HG03354 (cell line): ENCODE measurements at regions not wholly inside any gene's neighbourhood (a gene's known extent, or its start where the extent isn't known, plus 50 kb on each side); places are given as distances from the start of the nearest gene placed in this dataset.

Experiments used
- ATAC-seq: cut with Tn5 transposase; IDR thresholded peaks from one replicate; pipeline ENCODE4 v1.9.1; 2021; ENCODE audit warnings: mild to moderate bottlenecking; ENCODE audit not compliant: unreplicated experiment, poor library complexity, severe bottlenecking

DNA sequence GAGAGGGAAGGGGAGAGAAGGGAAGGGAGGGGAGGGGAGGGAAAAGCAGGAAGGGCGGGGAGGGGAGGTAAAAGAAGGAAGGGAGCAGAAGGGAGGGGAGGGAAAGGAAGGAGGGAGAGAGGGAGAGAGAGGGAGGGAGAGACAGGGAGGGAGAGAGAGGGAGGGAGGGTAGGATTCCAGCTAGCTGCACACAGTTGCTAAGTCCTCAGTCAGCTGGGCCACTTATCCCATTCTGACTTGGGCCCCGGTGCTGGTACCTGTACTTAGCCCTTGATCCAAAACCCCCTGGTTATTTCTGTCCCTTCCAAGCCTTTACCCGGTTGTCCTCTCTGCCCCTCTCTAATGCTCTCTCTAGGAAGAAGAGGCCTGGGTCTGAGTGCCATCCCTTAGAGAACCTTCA is 211.4 kb downstream of the TTC32 start:
- no peak for ATAC-seq

DNA sequence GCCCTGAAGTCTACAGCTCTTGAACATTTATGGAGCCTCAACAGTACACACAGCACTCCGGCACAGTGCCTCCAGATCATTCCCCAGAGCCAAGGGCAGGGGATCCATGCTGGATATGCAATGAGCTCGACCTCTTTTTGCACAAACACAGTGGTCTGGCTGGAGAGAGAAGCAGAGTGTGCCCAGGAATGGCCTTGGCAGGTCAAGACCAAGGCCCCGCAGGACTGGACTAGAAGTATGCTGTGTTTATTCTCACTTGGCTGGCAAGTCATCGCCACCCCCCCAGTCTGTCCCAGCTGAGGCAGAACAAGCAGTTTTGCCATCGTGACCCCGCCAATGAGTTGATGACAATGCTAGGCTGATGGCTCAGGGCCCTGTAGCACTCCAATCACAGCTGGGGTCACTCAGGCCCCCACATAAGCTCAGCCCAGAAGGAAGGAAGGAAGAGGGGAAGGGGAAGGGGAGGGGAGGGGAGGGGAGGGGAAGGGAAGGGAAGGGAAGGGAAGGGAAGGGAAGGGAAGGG is 212.1 kb downstream of the TTC32 start:
- ATAC-seq: no peak

DNA sequence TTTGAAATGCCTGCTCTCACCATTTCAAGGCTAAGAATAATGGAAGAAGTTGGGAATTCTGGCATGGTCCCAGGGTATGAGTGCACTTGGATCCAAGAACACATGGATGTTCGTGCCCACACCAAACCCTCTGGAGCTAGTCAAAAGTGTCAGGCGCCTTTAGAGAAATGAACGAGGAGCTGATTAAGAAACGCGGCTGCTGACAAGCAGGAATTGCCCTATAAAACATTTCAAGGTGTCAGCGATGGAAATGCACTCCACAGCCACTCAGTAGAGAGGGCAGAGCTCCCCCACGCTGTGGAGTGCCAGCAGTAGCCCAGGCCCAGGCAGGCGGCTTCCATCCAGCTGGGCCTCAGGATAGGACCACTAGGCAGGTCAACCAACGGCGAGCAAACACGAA is 213.7 kb downstream of the TTC32 start:
- no peak for ATAC-seq

DNA sequence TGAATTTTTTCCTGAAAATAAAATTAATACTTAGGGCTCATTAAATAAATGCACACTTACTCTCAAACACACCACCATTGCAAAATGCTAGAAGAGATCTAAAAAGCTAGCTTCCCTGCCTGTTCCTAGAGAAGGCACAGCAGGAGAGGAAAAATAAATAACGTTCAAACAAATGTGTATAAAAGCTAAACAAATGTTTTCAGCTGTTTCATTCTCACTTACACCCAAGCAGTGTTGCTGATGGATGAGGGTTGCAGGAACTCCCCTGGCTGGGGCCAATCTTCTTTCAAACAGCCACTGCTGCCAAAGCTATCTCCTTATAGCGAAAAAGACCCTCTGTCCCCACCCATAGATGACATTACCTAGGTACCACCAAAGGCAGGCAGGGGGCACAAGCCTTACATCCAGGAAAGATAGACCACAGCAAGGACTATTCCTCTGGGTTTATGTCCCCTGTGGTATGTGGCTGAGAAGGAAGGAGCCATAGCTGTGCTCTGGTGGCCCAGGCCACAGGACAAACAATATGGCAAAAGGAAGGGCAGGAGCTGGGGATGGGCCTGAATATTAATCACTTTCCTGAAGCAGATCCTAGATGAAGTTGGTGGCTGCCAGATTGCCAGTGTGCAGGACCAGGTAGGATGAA is 214.6 kb downstream of the TTC32 start:
- ATAC-seq: no peak

DNA sequence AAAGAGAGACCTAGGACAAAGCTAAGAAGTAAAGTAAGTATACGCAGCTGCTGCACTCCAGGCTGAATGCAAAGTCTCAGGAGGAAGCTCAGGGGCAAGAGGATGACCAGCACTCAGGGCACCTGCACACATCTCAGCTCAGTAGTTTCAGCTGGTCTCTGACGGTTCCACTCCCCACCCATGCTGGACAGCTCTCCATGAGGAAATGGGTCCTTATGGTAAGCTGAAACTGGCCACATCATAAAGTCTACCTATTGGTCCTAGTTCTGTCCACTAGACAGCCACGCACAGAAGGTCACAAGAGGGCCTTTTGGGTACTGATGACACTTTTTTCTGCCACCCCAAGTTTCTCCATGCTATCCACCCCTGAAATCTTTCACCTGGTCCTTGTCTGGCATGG is 215.3 kb downstream of the TTC32 start:
- ATAC-seq: no peak

DNA sequence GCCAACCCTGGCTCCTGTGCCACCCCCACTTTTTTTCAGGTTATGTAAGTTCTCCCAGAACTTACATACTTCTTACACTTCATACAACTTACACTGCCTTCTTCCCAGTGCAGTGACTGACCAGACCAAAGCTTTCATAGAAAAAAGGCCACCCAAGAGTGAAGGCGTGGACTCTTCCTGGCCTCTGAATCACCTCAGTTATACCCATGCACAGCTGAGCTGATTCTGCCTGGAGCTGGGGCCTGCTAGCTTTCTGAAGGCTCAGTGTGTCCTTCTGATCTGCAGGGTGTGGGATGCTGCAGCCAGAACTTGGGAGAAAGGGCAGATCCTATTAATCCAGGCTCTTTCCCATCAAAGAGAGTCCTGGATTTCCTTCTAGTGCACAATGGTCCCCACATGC is 216.1 kb downstream of the TTC32 start:
- ATAC-seq: no peak

DNA sequence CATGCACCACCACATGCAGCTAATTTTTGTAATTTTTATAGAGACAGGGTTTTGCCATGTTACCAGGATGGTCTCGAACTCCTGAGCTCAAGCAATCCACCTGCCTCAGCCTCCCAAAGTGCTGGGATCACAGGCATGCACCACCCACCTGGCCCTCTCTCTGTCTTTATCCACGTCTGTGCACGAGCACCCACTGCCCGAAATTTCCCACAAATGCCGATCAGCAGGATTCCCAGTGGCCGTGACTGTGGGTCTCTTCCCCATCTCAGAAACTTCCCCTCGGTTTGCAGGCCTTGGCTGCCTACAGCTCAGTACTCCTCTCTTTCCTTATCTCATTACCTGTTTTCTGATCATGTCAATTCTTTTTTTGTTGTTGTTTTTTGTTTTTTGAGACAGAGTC is 217.3 kb downstream of the TTC32 start:
- ATAC-seq: no peak

DNA sequence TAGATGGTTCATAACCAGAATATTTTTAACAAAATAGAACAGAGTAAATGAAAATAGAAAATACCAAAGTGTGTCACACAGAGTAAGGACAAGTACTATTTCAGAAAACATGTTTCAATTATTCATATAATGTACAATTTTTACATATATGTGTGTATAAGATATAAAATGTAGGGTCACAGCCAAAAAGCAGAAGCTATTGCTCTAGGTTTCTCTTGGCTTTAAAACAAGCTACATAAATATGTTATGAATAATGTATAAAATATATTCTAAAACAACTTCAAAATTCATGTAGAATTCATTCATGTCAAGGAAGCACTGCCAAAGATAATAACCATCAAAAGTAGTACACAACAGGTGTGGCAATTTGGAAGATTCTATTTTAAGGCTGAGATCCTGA is 218.2 kb downstream of the TTC32 start:
- ATAC-seq: no peak

DNA sequence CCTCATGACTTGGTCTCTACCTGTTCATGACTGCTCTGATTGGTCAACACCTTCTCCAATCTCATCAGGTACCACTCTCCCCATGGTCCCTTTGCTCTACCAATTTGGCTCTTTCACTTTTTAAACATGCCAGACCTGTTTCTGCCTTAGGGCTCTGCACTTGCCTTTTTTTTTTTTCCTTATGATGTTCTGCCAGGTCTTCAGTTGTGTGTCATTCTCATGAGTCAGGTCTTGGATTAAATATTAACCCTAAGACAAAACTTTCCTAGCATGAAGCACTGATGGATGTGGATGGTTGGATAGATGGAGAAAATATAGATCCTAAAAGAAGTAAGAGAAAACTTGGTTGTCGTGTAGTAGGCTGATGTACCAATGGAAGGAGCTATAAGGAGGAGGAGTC is 219.3 kb downstream of the TTC32 start:
- no peak for ATAC-seq

DNA sequence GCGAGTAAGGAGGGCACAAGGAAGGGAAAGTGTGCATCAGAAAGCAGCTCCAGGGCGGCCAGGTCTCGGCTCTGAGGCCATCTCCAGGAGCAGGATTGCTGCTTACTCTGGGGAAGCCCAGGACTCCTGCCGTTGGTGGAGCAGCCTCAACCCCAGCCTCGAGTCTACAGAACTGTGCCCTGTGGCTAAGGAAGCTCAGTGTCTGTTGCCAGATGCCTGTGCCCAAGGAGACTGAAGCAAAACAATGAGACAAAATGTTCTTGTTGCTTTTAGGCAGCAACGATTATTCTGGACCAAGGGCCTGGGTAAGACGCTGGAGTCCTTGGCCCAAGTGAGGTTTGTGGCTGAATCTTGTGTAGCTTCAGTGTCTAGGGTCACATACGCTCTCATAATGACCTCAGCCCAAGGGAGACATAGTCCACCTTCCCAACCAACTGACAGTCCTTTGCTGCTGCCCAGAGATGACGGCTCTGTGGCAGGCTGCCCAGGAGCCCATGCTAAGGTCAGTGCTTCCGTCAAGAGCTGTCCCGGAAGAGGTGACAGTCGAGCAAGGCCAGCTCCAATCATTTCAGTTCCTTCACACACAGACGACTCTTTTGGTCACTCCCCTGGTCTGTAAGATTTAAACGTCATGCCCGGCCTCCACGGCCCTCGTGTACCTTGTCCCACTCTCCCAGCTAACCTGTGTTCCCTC is 223.8 kb downstream of the TTC32 start:
- ATAC-seq: no peak

DNA sequence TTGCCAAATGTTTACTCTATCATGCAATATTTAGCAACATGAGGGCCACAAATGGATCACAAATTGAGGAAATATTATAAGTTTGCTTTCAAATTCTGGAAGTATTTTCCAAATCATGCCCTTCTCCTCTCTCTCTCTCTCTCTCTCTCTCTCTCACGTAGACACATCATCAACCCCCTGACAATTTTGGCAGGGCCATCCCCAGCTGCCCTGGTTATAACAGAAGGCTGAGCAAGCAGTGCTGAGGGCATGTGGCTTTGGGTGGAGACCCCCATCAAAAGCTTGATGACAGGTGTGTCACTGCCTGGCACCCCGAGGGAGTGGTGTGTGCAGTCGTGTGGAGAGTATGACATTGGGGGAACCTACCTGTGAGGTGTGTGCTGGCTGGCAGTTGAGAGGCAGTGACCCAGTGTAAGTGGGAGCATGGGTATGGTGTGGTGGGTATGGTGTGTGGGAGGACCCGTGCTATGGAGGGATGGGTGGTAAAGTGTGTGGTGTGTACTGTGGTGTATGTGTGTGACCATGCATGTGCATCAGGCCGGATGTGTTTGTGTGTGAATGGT is 224.5 kb downstream of the TTC32 start:
- ATAC-seq: no peak

DNA sequence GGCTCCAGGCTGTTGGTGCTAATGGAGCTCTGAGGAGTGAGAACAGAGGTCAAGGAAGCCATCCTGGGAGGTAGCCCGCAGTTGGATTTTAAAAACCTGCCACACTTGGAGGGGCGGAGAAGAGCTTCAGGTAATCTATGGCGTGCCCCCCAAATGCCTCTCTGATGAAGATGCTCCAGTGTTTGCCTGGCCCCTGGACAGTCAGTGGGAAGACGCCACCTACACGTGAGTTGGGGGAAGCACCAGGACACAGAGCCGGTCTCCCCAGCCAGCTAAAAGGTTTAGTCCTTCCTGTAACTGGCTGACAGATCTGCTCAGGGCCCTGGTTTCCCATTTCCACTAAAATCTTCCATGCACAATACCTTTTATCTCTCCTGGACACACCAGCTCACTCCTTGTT is 225.0 kb downstream of the TTC32 start:
- ATAC-seq: no peak

DNA sequence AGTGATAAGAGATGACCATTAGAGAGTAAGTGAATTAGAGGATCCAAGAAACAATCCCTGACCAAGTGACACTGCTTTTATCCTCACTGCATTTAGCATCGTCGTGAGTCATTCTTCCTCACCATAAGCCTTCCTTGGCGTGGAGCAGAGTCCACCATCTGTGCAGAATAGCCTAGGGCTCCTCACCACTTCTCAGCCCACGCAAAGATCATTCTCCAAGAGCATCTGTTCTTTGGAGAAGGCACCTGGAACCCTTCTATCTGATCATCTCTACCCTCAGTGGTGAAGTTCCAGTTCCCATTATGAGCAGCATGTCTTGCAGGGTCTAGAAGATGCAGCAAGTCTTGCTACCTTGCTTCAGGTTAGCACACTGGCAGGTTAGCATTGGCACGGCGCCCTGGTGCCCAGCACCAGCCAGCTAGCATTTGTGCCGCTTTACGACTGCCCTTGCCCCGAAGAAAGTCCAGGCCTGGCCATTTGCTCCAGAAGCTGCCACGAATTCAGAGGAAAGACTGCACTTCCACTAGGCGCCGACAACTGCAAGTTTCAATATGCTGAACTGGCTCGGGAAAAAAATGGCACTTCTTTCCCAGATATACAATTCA is 225.8 kb downstream of the TTC32 start:
- ATAC-seq: no peak

DNA sequence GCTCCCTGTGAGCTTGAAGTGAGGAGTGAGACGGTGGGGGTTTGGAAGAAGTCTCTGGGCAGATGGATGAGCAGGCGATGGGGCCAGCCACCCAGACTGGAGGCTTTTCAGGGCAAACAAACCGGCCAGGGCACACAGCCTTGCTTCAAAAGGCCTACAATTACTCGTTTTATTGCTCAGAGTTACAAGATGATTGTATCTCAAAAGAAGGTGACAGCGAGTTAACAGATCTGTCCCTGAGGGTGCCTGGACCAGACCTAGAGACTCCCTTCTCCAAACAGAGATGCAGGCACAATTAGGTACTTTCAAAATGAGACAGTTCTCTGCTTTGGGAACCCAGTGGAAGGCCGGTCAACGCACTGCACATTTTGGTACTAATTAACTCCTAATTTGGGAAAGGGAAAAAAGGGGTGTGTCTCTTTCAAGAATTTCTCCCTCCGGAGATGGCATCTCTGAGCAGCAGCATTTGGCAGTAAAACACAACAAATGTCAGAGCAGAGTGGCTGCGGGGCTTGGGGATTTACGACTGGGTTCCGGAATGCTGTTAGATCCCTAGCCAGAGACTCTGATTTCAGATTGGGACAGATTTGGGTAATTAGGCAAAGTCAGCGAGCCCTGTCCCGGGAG is 226.7 kb downstream of the TTC32 start:
- ATAC-seq: no peak

DNA sequence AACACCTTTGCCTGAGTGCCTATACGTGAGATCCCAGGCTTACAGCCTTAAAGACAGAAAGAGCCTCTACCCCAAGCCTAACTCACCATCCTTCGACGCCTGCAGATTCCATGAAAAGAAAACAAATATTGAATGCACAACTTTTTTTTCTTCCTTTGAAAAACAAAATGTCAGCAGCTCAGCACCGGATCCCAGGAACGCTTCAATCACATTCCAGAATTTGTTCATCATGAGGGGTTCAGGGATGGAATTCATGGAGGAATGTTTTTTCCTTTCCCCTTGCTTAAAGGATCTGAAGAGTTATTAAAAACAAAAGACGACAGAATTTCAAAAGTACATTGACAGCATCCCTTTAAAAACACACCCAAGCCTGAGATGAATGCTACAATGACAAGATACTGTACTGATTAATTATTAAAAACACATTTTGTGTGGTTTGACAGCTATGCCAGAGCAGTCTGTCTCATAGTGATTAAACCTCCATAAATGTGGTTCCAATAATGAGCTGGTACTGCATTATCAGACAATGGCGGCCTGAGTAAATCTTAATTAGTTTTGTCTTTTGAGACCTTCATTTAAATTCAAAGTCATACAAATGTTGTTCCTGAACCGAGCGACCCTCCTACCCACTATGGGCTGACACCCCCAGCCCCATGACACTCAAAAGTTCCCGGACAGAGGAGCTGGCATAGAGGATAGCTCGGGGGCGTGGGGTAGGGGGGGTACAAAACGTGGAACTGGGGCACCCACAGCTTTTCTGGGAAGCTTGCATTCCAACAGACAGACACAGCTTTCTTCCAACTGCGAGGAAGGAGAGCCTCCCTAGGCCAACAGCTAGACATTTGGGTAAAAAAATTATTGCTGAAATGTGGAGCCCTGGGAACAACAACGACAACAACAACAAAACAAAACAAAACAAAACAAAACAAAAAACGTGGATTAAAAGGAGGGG is 227.5 kb downstream of the TTC32 start:
- ATAC-seq: no peak

DNA sequence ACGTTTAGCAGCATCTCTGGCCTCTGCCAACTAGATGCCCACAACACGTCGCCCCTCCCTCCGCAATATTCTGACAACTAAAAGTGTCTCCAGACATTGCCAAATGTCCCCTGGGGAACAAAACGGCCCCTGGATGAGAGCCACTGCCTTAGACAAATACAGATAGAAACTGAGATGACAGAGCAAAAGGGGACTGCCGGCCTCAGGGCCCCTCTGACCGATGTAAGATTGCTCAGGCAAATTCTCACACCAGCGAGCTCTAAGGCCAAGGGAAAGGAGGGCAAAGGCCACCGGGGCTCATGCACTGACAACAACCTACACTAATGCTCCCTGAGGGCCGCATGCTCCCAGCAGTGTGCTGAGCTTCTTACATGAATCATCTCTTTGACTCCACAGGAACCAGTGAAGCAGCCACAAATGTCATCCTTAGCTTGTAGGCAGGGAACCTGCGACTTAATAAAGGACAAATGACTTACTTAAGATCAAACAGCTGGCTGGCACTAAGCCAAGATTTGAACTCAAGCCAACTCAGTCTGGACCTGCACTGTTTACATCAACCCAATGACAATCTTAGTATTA is 228.5 kb downstream of the TTC32 start:
- no peak for ATAC-seq

DNA sequence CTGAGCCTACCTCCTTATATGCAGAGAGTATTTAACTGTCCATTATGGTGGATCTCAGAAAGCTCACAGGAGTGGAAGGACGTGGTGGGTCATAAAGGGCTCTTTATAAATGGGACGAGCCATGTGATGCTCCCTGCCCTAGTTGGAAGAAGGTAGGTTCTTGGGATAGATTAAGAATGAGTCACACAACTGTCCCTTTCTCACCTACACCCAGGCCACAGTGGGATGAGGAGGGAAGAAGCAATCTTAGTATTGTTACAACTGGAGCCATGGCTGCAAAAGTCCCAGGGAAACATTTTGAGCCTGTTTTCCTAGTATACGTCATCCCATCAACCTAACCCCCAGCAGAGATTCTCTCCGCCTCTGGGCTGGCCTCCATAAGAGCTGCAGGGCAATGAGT is 229.9 kb downstream of the TTC32 start:
- ATAC-seq: no peak

DNA sequence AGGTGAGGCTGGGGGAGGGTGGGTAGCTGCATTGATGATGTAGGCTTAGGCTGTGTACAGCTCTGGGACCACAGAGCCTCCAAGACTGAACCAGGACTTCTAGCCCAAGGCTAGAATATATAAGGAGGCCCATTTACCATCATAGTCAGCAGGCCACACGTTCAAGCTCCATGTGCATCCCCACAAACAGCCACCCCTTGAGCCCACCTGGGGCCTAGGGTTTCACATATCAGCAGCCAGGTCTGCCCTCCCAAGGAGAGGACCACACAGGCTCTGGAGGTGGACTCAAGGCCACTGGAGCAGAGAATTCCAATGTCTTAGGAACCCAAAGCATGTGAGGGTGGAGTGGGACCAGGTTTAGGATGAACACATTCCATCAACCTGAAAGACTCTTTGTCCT is 230.5 kb downstream of the TTC32 start:
- no peak for ATAC-seq

DNA sequence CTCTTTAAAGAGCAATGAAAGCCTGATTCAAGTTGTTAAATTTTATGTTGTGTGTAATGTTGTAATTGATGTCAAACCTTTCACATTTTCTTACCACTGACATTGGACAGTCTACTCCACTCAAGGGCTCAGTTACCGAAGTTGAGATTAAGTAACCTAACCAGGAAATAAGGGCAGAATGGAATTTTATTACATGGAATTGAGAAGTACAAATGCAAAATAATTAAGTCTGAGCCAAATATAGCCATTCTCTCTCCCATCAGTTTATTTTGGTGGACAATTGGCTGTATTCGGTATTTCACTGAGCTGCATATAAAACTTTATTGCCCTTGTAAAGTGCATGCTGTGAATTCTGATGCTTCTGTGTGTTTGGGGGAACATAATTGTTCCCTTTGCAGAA is 231.5 kb downstream of the TTC32 start:
- no peak for ATAC-seq
